Common myeloid progenitor, CD34-positive (primary cell): ENCODE measurements at regions not wholly inside any gene's neighbourhood (a gene's known extent, or its start where the extent isn't known, plus 50 kb on each side); places are given as distances from the start of the nearest gene placed in this dataset.

ENCODE experiments used
- CTCF ChIA-PET: fragments of 350-600 bp; sonication (Branson Sonifier 250); formaldehyde crosslinking; loops from one replicate; lab custom pipeline; 2021; ENCODE audit warnings: antibody characterized with exemption; lab: Charles Lee
- POLR2A ChIA-PET: fragments of 350-600 bp; sonication (Branson Sonifier 250); formaldehyde crosslinking; loops from one replicate; lab custom pipeline; 2021; ENCODE audit warnings: antibody characterized with exemption; lab: Charles Lee
- DNase-seq, 3 donors: peaks; one replicate each; pipeline versions ENCODE4 v3.0.0 to v3.0.0-alpha.2; 2013
- H3K27ac ChIP-seq, 2 experiments: 1 replicate in 1 of 2; 2 replicates in 1 of 2; pipeline ENCODE4 v1.7.0; 2013; ENCODE audit warnings: inconsistent platforms in 2 of 2, low read length in 2 of 2, mild to moderate bottlenecking in 2 of 2, low read depth in 1 of 2, moderate library complexity in 1 of 2; ENCODE audit not compliant: severe bottlenecking in 2 of 2, insufficient read depth in 1 of 2, poor library complexity in 1 of 2
- H3K27me3 ChIP-seq, 5 experiments: replicated peaks in 2 of 5; 1 replicate in 3 of 5; 2 replicates in 2 of 5; pipeline versions ENCODE4 v1.6.1 to v1.7.0; 2013; ENCODE audit warnings: low read length in 4 of 5, mild to moderate bottlenecking in 2 of 5, moderate library complexity in 2 of 5, inconsistent platforms in 1 of 5; ENCODE audit not compliant: insufficient read depth in 5 of 5, control insufficient read depth in 4 of 5
- H3K36me3 ChIP-seq, 4 experiments: 1 replicate in 2 of 4; 2 replicates in 2 of 4; pipeline versions ENCODE4 v1.6.1 to v1.7.0; 2013; ENCODE audit warnings: low read length in 3 of 4, control low read depth in 1 of 4, mild to moderate bottlenecking in 1 of 4; ENCODE audit not compliant: control insufficient read depth in 4 of 4, insufficient read depth in 4 of 4
- H3K4me1 ChIP-seq, 4 experiments: 1 replicate in 3 of 4; 2 replicates in 1 of 4; pipeline versions ENCODE4 v1.6.1 to v1.7.1; 2013; ENCODE audit warnings: low read length in 3 of 4, mild to moderate bottlenecking in 3 of 4, control low read depth in 1 of 4, inconsistent platforms in 1 of 4, moderate library complexity in 1 of 4; ENCODE audit not compliant: control insufficient read depth in 4 of 4, insufficient read depth in 4 of 4; ENCODE audit errors: control extremely low read depth in 1 of 4
- H3K4me3 ChIP-seq, 7 experiments: 1 replicate in 4 of 7; 2 replicates in 3 of 7; pipeline versions ENCODE4 v1.5.1 to v1.7.0; 2013; ENCODE audit warnings: mild to moderate bottlenecking in 7 of 7, low read length in 6 of 7, moderate library complexity in 6 of 7, inconsistent platforms in 2 of 7, low read depth in 2 of 7, control low read depth in 1 of 7; ENCODE audit not compliant: insufficient read depth in 4 of 7, control insufficient read depth in 1 of 7; ENCODE audit errors: extremely low read depth in 1 of 7
- H3K9me3 ChIP-seq, 5 experiments: 1 replicate in 4 of 5; 2 replicates in 1 of 5; pipeline versions ENCODE4 v1.6.1 to v1.7.1; 2013; ENCODE audit warnings: low read length in 4 of 5, mild to moderate bottlenecking in 2 of 5, inconsistent platforms in 1 of 5, low read depth in 1 of 5, moderate library complexity in 1 of 5; ENCODE audit not compliant: control insufficient read depth in 4 of 5, insufficient read depth in 2 of 5; ENCODE audit errors: control extremely low read depth in 1 of 5
- WGBS: methylation state at CpG from one replicate; pipeline ENCODE4 v1.1.5; 2013; ENCODE audit not compliant: insufficient coverage; 5-methylcytosine and 5-hydroxymethylcytosine counted together

DNA sequence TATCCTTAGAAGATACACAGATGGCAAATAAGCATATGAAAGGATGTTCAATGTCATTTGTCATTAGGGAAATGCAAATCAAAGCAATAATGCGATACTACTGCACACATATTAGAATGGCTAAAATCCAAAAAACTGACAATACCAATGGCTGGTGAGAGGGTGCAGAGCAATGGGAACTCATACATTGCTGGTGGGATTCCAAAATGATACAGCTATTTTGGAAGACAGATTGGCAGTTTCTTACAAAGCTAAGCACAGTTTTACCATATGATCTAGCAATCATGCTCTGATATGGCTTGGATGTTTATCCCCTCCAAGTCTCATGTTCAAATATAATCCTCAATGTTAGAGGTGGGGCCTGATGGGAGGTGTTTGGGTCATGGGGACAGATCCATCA lies 122.6 kb downstream of the KCTD15 start:
- Histone ChIP-seq H3K4me1 (no peaks in the 10 kb centered on the region), H3K27ac (no peak overlapping the region), H3K4me3 (no peak overlapping the region), H3K36me3 (no peaks in the 10 kb centered on the region), H3K27me3 (peaks cover 0 to 14% (median 3%) of the 10 kb centered on the region in 5 experiments), H3K9me3 (peaks cover 0 to 3% (median 0%) of the 10 kb centered on the region in 5 experiments)
- CTCF ChIA-PET: no interaction called here
- DNase-seq: no peak
- 60% methylated on average over 1 of the region's 1 CpG for WGBS
- POLR2A ChIA-PET: no interaction called here

DNA sequence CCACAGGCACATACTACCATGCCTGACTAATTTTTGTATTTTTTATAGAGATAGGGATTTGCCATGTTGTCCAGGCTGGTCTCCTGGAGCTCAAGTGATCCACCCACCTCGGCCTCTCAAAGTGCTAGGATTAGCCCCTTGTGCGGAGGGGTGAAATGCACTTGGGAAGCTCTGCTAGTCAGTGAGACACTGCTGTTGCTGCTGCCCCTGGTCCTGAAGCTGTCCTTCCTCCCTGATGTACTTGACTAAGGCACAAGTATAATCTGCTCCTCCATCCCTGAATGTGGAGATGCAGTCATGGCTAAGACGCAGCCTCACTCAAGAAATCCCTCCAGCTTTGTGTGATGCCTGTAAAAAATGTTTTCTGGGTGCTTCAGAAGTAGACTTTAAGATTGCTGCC lies 124.5 kb downstream of the KCTD15 start:
- H3K4me3 ChIP-seq: no peak overlapping the region
- H3K9me3 ChIP-seq: peaks cover 0 to 3% (median 0%) of the 10 kb centered on the region in 5 experiments
- no peak for DNase-seq
- no peaks in the 10 kb centered on the region for H3K4me1 ChIP-seq
- H3K27me3 ChIP-seq: peaks cover 0 to 8% (median 3%) of the 10 kb centered on the region in 5 experiments
- WGBS: 89% methylated on average over 3 of the region's 3 CpGs
- no peak overlapping the region for H3K27ac ChIP-seq
- ChIA-PET POLR2A (no interaction called here), CTCF (interaction anchor here (1.1 kb wide), 1 partner anchor 9 kb away, joined by 3 read pairs; no protein-coding TSS in a partner anchor)
- no peaks in the 10 kb centered on the region for H3K36me3 ChIP-seq

DNA sequence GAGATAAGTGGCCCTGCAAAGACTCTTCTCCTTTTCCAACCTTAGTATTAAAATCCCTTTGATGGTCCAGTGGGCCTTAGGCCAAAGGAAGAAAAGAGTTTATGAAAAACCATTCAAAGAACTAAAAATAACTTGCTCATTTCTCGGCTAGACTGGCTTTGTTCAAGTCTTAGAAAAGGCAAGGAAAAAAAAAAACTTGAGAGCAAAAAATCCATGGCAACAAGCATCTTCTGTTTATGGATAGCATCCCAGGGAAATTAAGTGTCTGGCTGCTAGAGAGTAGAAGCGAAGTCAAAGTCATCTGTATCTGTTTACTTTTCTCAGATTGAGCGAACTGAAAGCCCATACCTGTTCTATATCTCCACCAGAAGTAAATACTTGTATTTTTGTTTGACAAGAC lies 129.6 kb downstream of the KCTD15 start:
- Histone ChIP-seq H3K27ac (no peak overlapping the region), H3K27me3 (peaks cover 0 to 8% (median 2%) of the 10 kb centered on the region in 5 experiments), H3K4me3 (no peak overlapping the region), H3K36me3 (no peaks in the 10 kb centered on the region), H3K9me3 (peaks cover 0 to 3% (median 0%) of the 10 kb centered on the region in 5 experiments), H3K4me1 (no peaks in the 10 kb centered on the region)
- no peak for DNase-seq
- ChIA-PET CTCF (no interaction called here), POLR2A (no interaction called here)
- WGBS: 100% methylated on average over 1 of the region's 3 CpGs

DNA sequence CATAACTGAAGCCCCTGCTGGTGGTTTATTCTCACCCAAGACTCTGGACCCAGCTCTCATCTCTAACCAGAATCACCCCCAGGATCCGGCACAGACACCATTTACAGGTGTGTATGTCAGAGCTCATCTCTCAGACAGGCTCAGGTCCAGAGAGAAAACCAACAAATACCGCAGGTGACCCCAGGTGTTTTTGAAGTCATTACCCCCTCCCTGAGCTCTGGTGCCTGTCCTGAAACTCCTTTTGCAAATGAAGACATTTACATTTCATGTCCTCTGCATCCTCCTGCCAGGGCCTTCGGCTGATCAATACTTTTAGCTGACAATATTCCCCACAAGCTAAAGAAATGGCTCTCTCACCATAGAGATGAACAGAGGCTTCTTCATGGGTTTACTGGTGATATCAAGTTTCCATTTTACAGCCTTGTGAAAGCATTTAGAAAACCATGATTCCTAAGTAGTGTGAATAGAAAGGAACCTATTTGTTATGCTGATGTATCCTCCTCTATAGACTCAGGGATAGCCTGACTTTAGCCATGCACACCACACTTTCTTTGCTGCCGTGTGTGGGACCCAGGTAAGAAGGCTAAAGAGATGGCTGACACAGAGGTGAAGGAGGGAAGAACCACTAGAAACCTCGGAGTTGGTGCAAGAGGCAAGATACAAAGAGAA lies 131.3 kb downstream of the KCTD15 start:
- Histone ChIP-seq H3K4me1 (no peaks in the 10 kb centered on the region), H3K27ac (no peak overlapping the region), H3K36me3 (no peaks in the 10 kb centered on the region), H3K9me3 (peaks cover 0 to 3% (median 0%) of the 10 kb centered on the region in 5 experiments), H3K4me3 (no peak overlapping the region), H3K27me3 (peaks cover 0 to 8% (median 2%) of the 10 kb centered on the region in 5 experiments)
- WGBS: 72% methylated on average over 4 of the region's 5 CpGs
- CTCF ChIA-PET: no interaction called here
- DNase-seq: no peak
- POLR2A ChIA-PET: interaction anchor here (0.6 kb wide), 1 partner anchor 356 kb away, joined by 3 read pairs; no protein-coding TSS in a partner anchor

DNA sequence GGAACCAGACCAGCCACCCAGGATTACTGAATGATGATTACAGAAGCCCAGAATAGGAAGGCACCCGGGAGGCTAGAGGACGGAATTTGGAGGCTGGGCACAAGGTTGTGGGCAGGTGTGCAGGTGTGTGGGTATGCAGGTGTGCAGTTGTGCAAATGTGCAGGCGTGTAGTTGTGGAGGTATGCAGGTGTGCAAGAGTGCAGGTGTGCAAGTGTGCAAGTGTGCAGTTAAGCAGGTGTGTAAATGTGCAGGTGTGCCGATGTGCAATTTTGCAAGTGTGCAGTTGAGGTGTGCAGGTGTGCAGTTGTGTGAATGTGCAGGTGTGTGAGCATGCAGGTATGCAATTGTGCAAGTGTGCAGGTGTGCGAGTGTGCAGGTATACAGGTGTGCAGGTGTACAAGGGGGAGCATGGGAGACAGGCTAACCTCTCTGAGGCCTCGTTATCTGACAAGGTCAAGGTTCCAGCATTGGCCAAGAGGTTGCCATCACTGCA lies 131.8 kb downstream of the KCTD15 start:
- Histone ChIP-seq H3K27ac (no peak overlapping the region), H3K4me3 (no peak overlapping the region), H3K4me1 (no peaks in the 10 kb centered on the region), H3K9me3 (peaks cover 0 to 3% (median 1%) of the 10 kb centered on the region in 5 experiments), H3K36me3 (no peaks in the 10 kb centered on the region), H3K27me3 (peaks cover 0 to 8% (median 2%) of the 10 kb centered on the region in 5 experiments)
- CTCF ChIA-PET: no interaction called here
- POLR2A ChIA-PET: interaction anchor here (0.6 kb wide), 1 partner anchor 356 kb away, joined by 3 read pairs; no protein-coding TSS in a partner anchor
- WGBS: 95% methylated on average over 6 of the region's 6 CpGs
- DNase-seq: no peak

DNA sequence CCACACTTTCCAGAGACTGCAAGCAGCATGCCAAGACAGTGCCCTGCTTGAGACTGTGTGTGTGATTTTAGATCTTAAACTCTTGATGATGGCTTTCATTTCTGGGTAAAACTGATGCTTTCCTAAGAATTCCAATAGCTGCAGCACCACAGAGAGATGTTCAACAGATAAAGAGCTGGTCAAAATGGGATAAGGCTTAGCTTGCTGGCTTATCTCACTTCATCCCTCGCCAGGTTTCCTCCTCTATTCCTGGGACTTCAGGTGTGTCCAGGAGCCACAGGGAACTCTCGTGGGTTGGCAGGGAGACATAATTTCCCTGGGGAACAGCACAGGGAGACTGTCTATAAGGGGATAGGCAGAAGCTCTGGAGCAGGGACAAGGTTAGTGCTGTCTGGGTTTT lies 137.3 kb downstream of the KCTD15 start:
- Histone ChIP-seq H3K4me3 (no peak overlapping the region), H3K36me3 (no peaks in the 10 kb centered on the region), H3K9me3 (peaks cover 0 to 16% (median 9%) of the 10 kb centered on the region in 5 experiments), H3K4me1 (no peaks in the 10 kb centered on the region), H3K27me3 (peaks cover 0 to under 1% (median 0%) of the 10 kb centered on the region in 5 experiments), H3K27ac (no peak overlapping the region)
- no peak for DNase-seq
- 100% methylated on average over 2 of the region's 2 CpGs for WGBS
- ChIA-PET POLR2A (no interaction called here), CTCF (interaction anchor here (1.3 kb wide), 1 partner anchor 517 kb away, joined by 3 read pairs; no protein-coding TSS in a partner anchor)

DNA sequence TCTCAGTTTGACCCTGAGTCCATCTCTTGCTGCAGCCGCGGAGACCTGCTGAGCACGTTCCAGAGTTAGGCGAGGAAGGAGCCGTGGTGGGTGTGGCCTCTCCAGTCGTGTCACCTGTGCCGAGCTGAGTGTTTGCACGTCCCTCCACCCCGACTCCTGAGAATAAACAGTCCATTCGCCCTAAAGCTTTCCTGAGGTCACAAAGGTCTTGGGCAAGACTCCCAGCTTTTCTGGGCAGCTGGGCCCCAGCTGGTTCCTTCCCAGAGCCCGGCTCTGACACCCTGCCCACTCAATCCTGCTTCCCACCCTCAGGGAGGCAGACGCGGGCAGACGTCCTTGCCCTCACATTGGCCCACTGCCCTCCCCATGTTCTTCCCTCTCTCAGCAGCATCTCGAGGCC lies 142.2 kb downstream of the KCTD15 start:
- WGBS: 71% methylated on average over 15 of the region's 15 CpGs

More for the DNA sequence above, 142.2 kb downstream of the KCTD15 start:
- Histone ChIP-seq H3K27me3 (no peaks in the 10 kb centered on the region), H3K9me3 (peaks cover 0 to 10% (median 4%) of the 10 kb centered on the region in 5 experiments), H3K4me3 (no peak overlapping the region), H3K4me1 (no peaks in the 10 kb centered on the region), H3K27ac (no peak overlapping the region), H3K36me3 (no peaks in the 10 kb centered on the region)
- POLR2A ChIA-PET: no interaction called here
- DNase-seq: no peak
- CTCF ChIA-PET: no interaction called here
